ENCODE measurements at regions not wholly inside any gene's neighbourhood (a gene's known extent, or its start where the extent isn't known, plus 50 kb on each side); places are given as distances from the start of the nearest gene placed in this dataset.

DNA sequence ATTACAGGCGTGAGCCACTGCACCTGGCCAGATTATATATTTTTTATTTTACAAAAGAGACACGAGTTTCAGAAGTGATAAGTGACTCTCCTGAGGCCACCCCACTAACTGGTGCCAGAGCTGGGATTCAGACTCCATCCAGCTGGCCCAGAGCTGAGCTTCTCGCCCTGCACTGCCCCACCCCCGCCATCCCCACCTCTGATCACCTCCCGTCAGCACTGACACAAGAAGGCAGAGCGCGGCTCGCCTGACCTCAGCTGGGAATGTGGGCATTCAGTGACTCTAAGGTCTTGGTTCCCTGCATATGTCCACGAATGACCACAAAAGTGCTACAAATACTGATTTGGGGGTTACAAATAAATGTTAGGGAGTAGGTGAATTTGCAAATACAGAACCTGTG lies 56.1 kb upstream of the GALNT15 start:
- ChIA-PET CTCF (no interaction called here), POLR2A (ENCODE audit: unreplicated experiment) (no interaction called here)
- dilution Hi-C loops (cut with HindIII; ENCODE audit: low sequenced_read_pairs, unreplicated experiment): no loop called here
- Histone ChIP-seq H3K4me1 (ENCODE audit: control insufficient read depth, insufficient read depth, low read length) (peaks cover 17% of the 10 kb centered on the region), H2BK20ac (ENCODE audit: low read depth, low read length) (0 out of 2 replicates have a peak overlapping the region, but pooled peaks have one; percentile 59), H3K9ac (ENCODE audit: low read depth, low read length) (no peak overlapping the region), H2AFZ (replicated peaks; ENCODE audit: low read length, poor library complexity) (no peak overlapping the region), H3K36me3 (ENCODE audit: control insufficient read depth, insufficient read depth, low read length) (no peaks in the 10 kb centered on the region), H3K14ac (replicated peaks; ENCODE audit: low read depth, low read length) (no peak overlapping the region), H2BK120ac (ENCODE audit: low read depth, low read length) (peak overlapping the region; percentile 19; the same call in 1 of the 2 replicates), H2BK5ac (ENCODE audit: low read depth, low read length, poor library complexity, severe bottlenecking) (peak overlapping the region; percentile 75), H3K18ac (ENCODE audit: low read depth, low read length) (peak overlapping the region; percentile 20), H3K23ac (ENCODE audit: low read depth, low read length) (no peak overlapping the region), H3K56ac (ENCODE audit: extremely low read depth, insufficient read depth, low read length) (no peak overlapping the region), H3K4me3 (ENCODE audit: insufficient read depth, low read depth, low read length) (no peak overlapping the region), H3K27me3 (ENCODE audit: control insufficient read depth, insufficient read depth, low read length) (no peaks in the 10 kb centered on the region), H2AK5ac (ENCODE audit: low read depth, low read length) (peak overlapping the region; percentile 59), H3K79me1 (ENCODE audit: low read depth in 1 of 2, low read length in 2 of 2) (no peaks in the 10 kb centered on the region), H3K9me1 (ENCODE audit: insufficient read depth, low read length) (peaks cover 9% of the 10 kb centered on the region; the same call in 1 of the 2 replicates), H4K91ac (ENCODE audit: insufficient read depth, low read depth, low read length) (peak overlapping the region; percentile 70; the same call in 1 of the 2 replicates), H3K4ac (ENCODE audit: low read depth, low read length) (peak overlapping the region; percentile 58; the same call in 1 of the 2 replicates), H4K5ac (ENCODE audit: low read depth, low read length) (peak overlapping the region; percentile 70), H2AK9ac (replicated peaks; ENCODE audit: low read depth, low read length, poor library complexity) (no peak overlapping the region), H3K27ac (ENCODE audit: insufficient read depth, low read length) (no peak overlapping the region), H3K4me2 (ENCODE audit: low read depth, low read length) (no peak overlapping the region), H2BK15ac (ENCODE audit: low read depth, low read length) (0 out of 3 replicates have a peak overlapping the region, but pooled peaks have one; percentile 68), H4K8ac (ENCODE audit: low read depth in 2 of 2, low read length in 2 of 2) (no peak overlapping the region), H3K9me3 (ENCODE audit: control insufficient read depth, insufficient read depth, low read length) (peaks cover 3% of the 10 kb centered on the region; the same call in 1 of the 2 replicates), H4K20me1 (ENCODE audit: insufficient read depth, low read length) (no peaks in the 10 kb centered on the region)
- no peak for DNase-seq
- no CpG with 5 or more reads among the region's 9 CpGs for WGBS, 2 experiments (ENCODE audit: extremely low coverage in 2 of 2, insufficient read length in 1 of 2)
- intact Hi-C loops (cut with micrococcal nuclease): no loop called here
- BruUV-seq (replicated peaks): no TSS peak
- in situ Hi-C loops (cut with MboI; ENCODE audit: low sequenced_read_pairs): no loop called here
- no peak for ATAC-seq (ENCODE audit: low read depth)
- TF ChIP-seq RAD21 (IDR thresholded peaks at IDR 0.05; ENCODE audit: low read length): no peak
- no peak for TF ChIP-seq CEBPB (IDR thresholded peaks at IDR 0.05; ENCODE audit: low read depth, low read length)
- TF ChIP-seq CHD1 (IDR thresholded peaks at IDR 0.05; ENCODE audit: low read depth, low read length): no peak
- no peak for TF ChIP-seq CTCF (conservative IDR thresholded peaks at IDR 0.05; ENCODE audit: low read depth, low read length)
- TF ChIP-seq BHLHE40 (IDR thresholded peaks at IDR 0.05; ENCODE audit: low read depth, low read length): no peak
- TF ChIP-seq MAFK (IDR thresholded peaks at IDR 0.05; ENCODE audit: low read depth, low read length): no peak
- no peak for TF ChIP-seq MAZ (IDR thresholded peaks at IDR 0.05; ENCODE audit: borderline replicate concordance, low read depth, low read length)
- TF ChIP-seq RCOR1 (IDR thresholded peaks at IDR 0.05; ENCODE audit: insufficient replicate concordance, low read length): no peak
- no peak for TF ChIP-seq USF2 (IDR thresholded peaks at IDR 0.05; ENCODE audit: low read depth, low read length)
- no peak for TF ChIP-seq FOS (IDR thresholded peaks at IDR 0.05; ENCODE audit: low read depth, low read length)
- no peak for TF ChIP-seq POLR2A (IDR thresholded peaks at IDR 0.05; ENCODE audit: low read depth, low read length)

Data from IMR-90 (cell line).